ENCODE measurements at regions not wholly inside any gene's neighbourhood (a gene's known extent, or its start where the extent isn't known, plus 50 kb on each side); places are given as distances from the start of the nearest gene placed in this dataset.

- no peaks in the 10 kb centered on the region for H3K36me3 ChIP-seq
- no peak for DNase-seq (ENCODE audit: extremely low spot score)
- peaks cover 27 to 39% (median 35%) of the 10 kb centered on the region in 4 donors for H3K4me1 ChIP-seq
- no peak overlapping the region for H3K27ac ChIP-seq (replicated peaks in 1 of 4)
- WGBS = 72% methylated on average over 4 of the region's 4 CpGs
- H3K27me3 ChIP-seq = no peaks in the 10 kb centered on the region
- no peak for TF ChIP-seq EP300 (IDR thresholded peaks at IDR 0.05)
- no peak for TF ChIP-seq CTCF (IDR thresholded peaks at IDR 0.05)
- TF ChIP-seq POLR2A (IDR thresholded peaks at IDR 0.05; ENCODE audit: low read depth) = no peak
- TF ChIP-seq POLR2AphosphoS5 (IDR thresholded peaks at IDR 0.05) = no peak
- no peak overlapping the region for H3K4me3 ChIP-seq
- intact Hi-C loops (cut with DNase I) = no loop called here
- no peaks in the 10 kb centered on the region for H3K9me3 ChIP-seq
Measured at GRCh38 chr2:174022431-174022830, 57.3 kb upstream of the SP3 start.

GRCh38 chr2:174020926-174021662 is 55.9 kb upstream of the SP3 start:
- no peak for TF ChIP-seq POLR2A (IDR thresholded peaks at IDR 0.05; ENCODE audit: low read depth)
- Histone ChIP-seq H3K4me3 (no peak overlapping the region), H3K36me3 (no peaks in the 10 kb centered on the region), H3K27ac (replicated peaks in 1 of 4) (no peak overlapping the region), H3K4me1 (peaks cover 27 to 33% (median 29%) of the 10 kb centered on the region in 4 donors), H3K27me3 (no peaks in the 10 kb centered on the region), H3K9me3 (no peaks in the 10 kb centered on the region)
- DNase-seq (ENCODE audit: extremely low spot score) = no peak
- WGBS = 85% methylated on average over 5 of the region's 5 CpGs
- intact Hi-C loops (cut with DNase I) = no loop called here

- no peak for DNase-seq (ENCODE audit: extremely low spot score)
- no peaks in the 10 kb centered on the region for H3K9me3 ChIP-seq
- no peak overlapping the region for H3K4me3 ChIP-seq
- WGBS = 82% methylated on average over 5 of the region's 5 CpGs
- no peak for TF ChIP-seq EP300 (IDR thresholded peaks at IDR 0.05)
- no peak for TF ChIP-seq POLR2AphosphoS5 (IDR thresholded peaks at IDR 0.05)
- TF ChIP-seq CTCF (IDR thresholded peaks at IDR 0.05) = no peak
- no peak for TF ChIP-seq POLR2A (IDR thresholded peaks at IDR 0.05; ENCODE audit: low read depth)
- no peaks in the 10 kb centered on the region for H3K27me3 ChIP-seq
- H3K36me3 ChIP-seq = no peaks in the 10 kb centered on the region
- intact Hi-C loops (cut with DNase I) = no loop called here
- H3K4me1 ChIP-seq = peaks cover 19 to 30% (median 20%) of the 10 kb centered on the region in 4 donors
- no peak overlapping the region for H3K27ac ChIP-seq (replicated peaks in 1 of 4)
Measured at GRCh38 chr2:174020026-174020425, 54.9 kb upstream of the SP3 start.

DNA sequence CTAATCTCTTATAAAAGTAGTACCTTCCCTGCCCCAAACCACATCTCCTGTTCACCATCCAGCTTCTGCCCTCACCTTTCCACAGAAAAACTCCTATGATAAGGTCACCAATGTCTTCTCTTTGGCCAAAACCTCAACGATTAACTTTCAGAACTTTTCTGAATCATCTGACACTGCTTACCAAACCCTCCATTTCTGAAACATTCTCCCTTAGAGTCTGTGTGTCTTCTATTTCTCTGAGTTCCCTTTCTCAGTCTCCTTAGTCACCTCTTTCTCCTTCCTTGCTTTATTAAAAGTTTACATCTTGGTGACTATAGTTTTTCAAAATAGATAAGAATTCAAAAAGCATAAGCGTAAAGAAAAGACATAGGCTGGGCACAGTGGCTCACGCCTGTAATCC is 51.3 kb upstream of the SP3 start:
- no peak for DNase-seq (ENCODE audit: extremely low spot score)
- Histone ChIP-seq H3K4me3 (no peak overlapping the region), H3K4me1 (peaks cover 31 to 34% (median 32%) of the 10 kb centered on the region in 4 donors), H3K27ac (replicated peaks in 1 of 4) (no peak overlapping the region), H3K27me3 (no peaks in the 10 kb centered on the region), H3K36me3 (no peaks in the 10 kb centered on the region), H3K9me3 (no peaks in the 10 kb centered on the region)
- TF ChIP-seq POLR2A (IDR thresholded peaks at IDR 0.05; ENCODE audit: low read depth) = no peak
- WGBS = 89% methylated on average over 3 of the region's 3 CpGs
- intact Hi-C loops (cut with DNase I) = loop anchor here (10.0 kb wide), 1 partner anchor 52 kb away; the partner anchor contains the start of gene SP3

GRCh38 chr2:174015428-174015827 is 50.3 kb upstream of the SP3 start:
- no peak overlapping the region for H3K27ac ChIP-seq (replicated peaks in 1 of 4)

More at GRCh38 chr2:174015428-174015827, 50.3 kb upstream of the SP3 start:
- WGBS = 72% methylated on average over 2 of the region's 2 CpGs
- Histone ChIP-seq H3K36me3 (no peaks in the 10 kb centered on the region), H3K27me3 (no peaks in the 10 kb centered on the region), H3K4me3 (no peak overlapping the region), H3K9me3 (no peaks in the 10 kb centered on the region), H3K4me1 (peaks cover 26 to 34% (median 32%) of the 10 kb centered on the region in 4 donors)
- intact Hi-C loops (cut with DNase I) = loop anchor here (10.0 kb wide), 1 partner anchor 51 kb away; the partner anchor contains the start of gene SP3
- TF ChIP-seq EP300 (IDR thresholded peaks at IDR 0.05) (no peak), POLR2A (IDR thresholded peaks at IDR 0.05; ENCODE audit: low read depth) (no peak), POLR2AphosphoS5 (IDR thresholded peaks at IDR 0.05) (no peak), CTCF (IDR thresholded peaks at IDR 0.05) (no peak)
- DNase-seq (ENCODE audit: extremely low spot score) = no peak

All from esophagus muscularis mucosa (tissue), 4 donors.